ENCODE measurements at regions not wholly inside any gene's neighbourhood (a gene's known extent, or its start where the extent isn't known, plus 50 kb on each side); places are given as distances from the start of the nearest gene placed in this dataset.
"Not testable (repeated sequence)": the region's sequence is repeated elsewhere in the genome, so short reads cannot be mapped to it uniquely, and the experiment has no call there.

DNA sequence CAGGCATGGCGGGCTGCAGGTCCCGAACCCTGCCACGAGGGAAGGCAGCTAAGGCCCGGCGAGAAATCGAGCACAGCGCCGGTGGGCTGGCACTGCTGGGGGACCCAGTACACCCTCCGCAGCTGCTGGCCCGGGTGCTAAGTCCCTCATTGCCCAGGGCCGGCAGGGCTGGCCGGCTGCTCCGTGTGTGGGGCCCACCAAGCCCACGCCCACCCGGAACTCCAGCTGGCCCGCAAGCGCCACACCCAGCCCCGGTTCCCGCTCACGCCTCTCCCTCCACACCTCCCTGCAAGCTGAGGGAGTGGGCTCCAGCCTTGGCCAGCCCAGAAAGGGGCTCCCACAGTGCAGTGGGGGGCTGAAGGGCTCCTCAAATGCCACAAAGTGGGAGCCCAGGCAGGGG, 769.8 kb upstream of the POU3F4 start:
- not testable (repeated sequence) for FAIRE-seq; H3K4me1 ChIP-seq (ENCODE audit: control insufficient read depth in 3 of 3, insufficient read depth in 2 of 3, low read depth in 1 of 3, low read length in 2 of 3)
- WGBS, 3 donors = 90 to 95% (median 93%) methylated on average over 7 to 20 of the region's 20 CpGs

DNA sequence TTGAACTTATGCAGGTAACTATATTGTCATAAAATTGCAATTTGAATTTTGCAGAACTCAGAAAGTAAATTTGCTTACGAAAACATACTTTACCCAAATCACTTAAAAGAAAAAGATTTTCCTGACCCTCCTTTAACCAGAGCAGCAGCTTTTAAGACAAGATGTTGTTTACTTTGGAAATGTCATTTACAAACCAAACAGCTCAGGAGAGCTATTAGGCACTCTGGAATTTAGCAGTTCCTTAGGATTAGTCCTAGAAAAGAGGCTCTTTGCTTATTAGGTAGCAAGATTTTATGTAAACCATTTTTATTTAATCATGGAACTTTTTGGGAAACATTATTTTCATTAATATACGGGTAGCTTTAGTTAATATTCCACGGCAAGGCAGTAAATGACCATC, 765.7 kb upstream of the POU3F4 start:
- H3K36me3 ChIP-seq (ENCODE audit: control insufficient read depth in 3 of 3, insufficient read depth in 2 of 3, low read depth in 1 of 3, low read length in 3 of 3) = no peaks in the 10 kb centered on the region
- 32 to 63% (median 56%) methylated on average over 3 of the region's 3 CpGs for WGBS, 3 donors
- FAIRE-seq = no peak
- no peak overlapping the region for H3K27ac ChIP-seq (ENCODE audit: low read depth in 1 of 3, low read length in 2 of 3)
- no peaks in the 10 kb centered on the region for H3K4me1 ChIP-seq (ENCODE audit: control insufficient read depth in 3 of 3, insufficient read depth in 2 of 3, low read depth in 1 of 3, low read length in 2 of 3)
- H3K27me3 ChIP-seq (ENCODE audit: control insufficient read depth in 3 of 3, insufficient read depth in 3 of 3, low read length in 3 of 3) = no peaks in the 10 kb centered on the region
- DNase-seq = no peak
- H3K4me3 ChIP-seq (ENCODE audit: low read depth in 1 of 3, low read length in 3 of 3) = no peak overlapping the region
- no peaks in the 10 kb centered on the region for H3K9me3 ChIP-seq (ENCODE audit: control insufficient read depth in 2 of 2, insufficient read depth in 1 of 2, low read depth in 1 of 2, low read length in 1 of 2)

More for the DNA sequence above, 769.8 kb upstream of the POU3F4 start:
- H3K9me3 ChIP-seq (ENCODE audit: control insufficient read depth in 2 of 2, insufficient read depth in 1 of 2, low read depth in 1 of 2, low read length in 1 of 2); H3K4me3 ChIP-seq (ENCODE audit: low read depth in 1 of 3, low read length in 3 of 3); DNase-seq; H3K27me3 ChIP-seq (ENCODE audit: control insufficient read depth in 3 of 3, insufficient read depth in 3 of 3, low read length in 3 of 3); H3K36me3 ChIP-seq (ENCODE audit: control insufficient read depth in 3 of 3, insufficient read depth in 2 of 3, low read depth in 1 of 3, low read length in 3 of 3); H3K27ac ChIP-seq (ENCODE audit: low read depth in 1 of 3, low read length in 2 of 3): not testable (repeated sequence)

GRCh38 chrX:82745725-82746124, 762.4 kb upstream of the POU3F4 start:
- not testable (repeated sequence) for H3K4me1 ChIP-seq (ENCODE audit: control insufficient read depth in 3 of 3, insufficient read depth in 2 of 3, low read depth in 1 of 3, low read length in 2 of 3); H3K27me3 ChIP-seq (ENCODE audit: control insufficient read depth in 3 of 3, insufficient read depth in 3 of 3, low read length in 3 of 3); H3K9me3 ChIP-seq (ENCODE audit: control insufficient read depth in 2 of 2, insufficient read depth in 1 of 2, low read depth in 1 of 2, low read length in 1 of 2); H3K27ac ChIP-seq (ENCODE audit: low read depth in 1 of 3, low read length in 2 of 3); FAIRE-seq; H3K36me3 ChIP-seq (ENCODE audit: control insufficient read depth in 3 of 3, insufficient read depth in 2 of 3, low read depth in 1 of 3, low read length in 3 of 3); H3K4me3 ChIP-seq (ENCODE audit: low read depth in 1 of 3, low read length in 3 of 3); DNase-seq
- 75 to 81% (median 76%) methylated on average over 5 of the region's 5 CpGs for WGBS, 3 donors

DNA sequence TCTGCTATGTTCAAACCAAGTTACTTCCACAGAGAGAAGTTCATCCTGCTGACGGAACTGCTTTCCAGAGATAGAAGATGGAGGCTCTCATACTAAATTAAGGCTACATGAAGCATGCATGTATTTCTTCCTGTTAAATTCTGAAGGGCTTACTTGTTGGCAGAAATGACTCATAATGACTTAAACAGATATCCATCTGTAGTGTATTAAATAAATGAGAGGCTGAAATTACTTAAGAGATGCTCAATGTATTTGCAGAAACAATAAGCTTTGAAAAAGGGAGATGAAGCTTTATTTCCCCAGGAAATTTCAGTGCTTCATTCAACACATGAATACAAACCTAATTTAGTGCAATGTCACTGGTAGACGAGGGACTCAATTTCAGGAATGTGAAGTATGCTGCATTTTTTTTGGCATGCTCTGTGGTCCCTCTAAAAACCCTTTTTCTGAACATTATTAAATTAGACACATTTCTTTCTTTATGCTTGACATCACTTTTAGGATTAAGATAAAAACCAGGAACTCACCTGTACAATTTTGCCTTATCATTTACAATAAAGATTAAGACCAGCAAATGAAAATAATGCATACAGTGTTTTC, 759.1 kb upstream of the POU3F4 start:
- DNase-seq (no peak), FAIRE-seq (no peak)
- Histone ChIP-seq H3K27ac (ENCODE audit: low read depth in 1 of 3, low read length in 2 of 3) (no peak overlapping the region), H3K4me3 (ENCODE audit: low read depth in 1 of 3, low read length in 3 of 3) (no peak overlapping the region), H3K36me3 (ENCODE audit: control insufficient read depth in 3 of 3, insufficient read depth in 2 of 3, low read depth in 1 of 3, low read length in 3 of 3) (no peaks in the 10 kb centered on the region), H3K4me1 (ENCODE audit: control insufficient read depth in 3 of 3, insufficient read depth in 2 of 3, low read depth in 1 of 3, low read length in 2 of 3) (no peaks in the 10 kb centered on the region), H3K9me3 (ENCODE audit: control insufficient read depth in 2 of 2, insufficient read depth in 1 of 2, low read depth in 1 of 2, low read length in 1 of 2) (no peaks in the 10 kb centered on the region), H3K27me3 (ENCODE audit: control insufficient read depth in 3 of 3, insufficient read depth in 3 of 3, low read length in 3 of 3) (no peaks in the 10 kb centered on the region)
- 54 to 60% (median 57%) methylated on average over 2 of the region's 2 CpGs for WGBS, 3 donors

DNA sequence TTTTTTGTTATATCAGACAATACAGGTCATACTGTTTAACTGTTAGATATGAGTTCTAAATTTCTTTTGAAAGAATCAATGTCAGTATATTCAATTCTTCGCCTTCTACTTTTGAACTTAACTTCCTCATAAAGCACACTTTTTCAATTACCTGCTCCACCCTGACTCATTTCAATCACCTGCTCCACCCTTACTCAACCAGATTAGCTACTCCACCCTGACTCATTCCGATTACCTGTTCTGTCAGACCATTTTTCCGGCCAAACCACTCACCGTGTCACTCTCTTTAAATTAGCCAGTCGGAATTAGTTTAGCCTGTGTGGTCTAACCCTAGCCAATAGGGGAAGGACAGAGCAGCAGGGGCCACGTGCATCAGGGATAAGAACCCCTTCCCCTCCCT, 751.8 kb upstream of the POU3F4 start:
- no peaks in the 10 kb centered on the region for H3K36me3 ChIP-seq (ENCODE audit: control insufficient read depth in 3 of 3, insufficient read depth in 2 of 3, low read depth in 1 of 3, low read length in 3 of 3)
- no peak for FAIRE-seq
- no peak for DNase-seq
- no peak overlapping the region for H3K4me3 ChIP-seq (ENCODE audit: low read depth in 1 of 3, low read length in 3 of 3)
- H3K4me1 ChIP-seq (ENCODE audit: control insufficient read depth in 3 of 3, insufficient read depth in 2 of 3, low read depth in 1 of 3, low read length in 2 of 3) = no peaks in the 10 kb centered on the region
- no peaks in the 10 kb centered on the region for H3K9me3 ChIP-seq (ENCODE audit: control insufficient read depth in 2 of 2, insufficient read depth in 1 of 2, low read depth in 1 of 2, low read length in 1 of 2)
- no peaks in the 10 kb centered on the region for H3K27me3 ChIP-seq (ENCODE audit: control insufficient read depth in 3 of 3, insufficient read depth in 3 of 3, low read length in 3 of 3)
- 68 to 82% (median 76%) methylated on average over 6 of the region's 6 CpGs for WGBS, 3 donors
- H3K27ac ChIP-seq (ENCODE audit: low read depth in 1 of 3, low read length in 2 of 3) = no peak overlapping the region

DNA sequence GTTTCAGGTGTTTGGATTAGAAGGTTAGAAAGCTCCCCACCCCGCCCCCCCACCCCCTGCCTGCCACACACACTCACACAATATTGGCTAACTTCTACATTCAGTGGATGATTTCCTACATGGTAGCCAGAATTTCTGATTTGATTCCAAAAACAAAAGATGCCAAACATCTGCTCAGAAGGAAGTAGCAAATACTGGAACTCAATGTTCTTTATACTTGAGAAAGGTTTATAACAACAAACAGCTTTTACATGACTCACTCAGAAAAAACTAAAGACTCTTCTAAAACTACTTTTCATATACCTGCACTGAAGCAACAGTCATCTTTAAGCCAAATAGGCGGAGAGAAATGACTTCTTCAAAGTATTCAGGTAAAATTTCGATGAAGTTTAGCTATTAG, 750.5 kb upstream of the POU3F4 start:
- H3K27ac ChIP-seq (ENCODE audit: low read depth in 1 of 3, low read length in 2 of 3) = no peak overlapping the region
- no peaks in the 10 kb centered on the region for H3K27me3 ChIP-seq (ENCODE audit: control insufficient read depth in 3 of 3, insufficient read depth in 3 of 3, low read length in 3 of 3)
- H3K36me3 ChIP-seq (ENCODE audit: control insufficient read depth in 3 of 3, insufficient read depth in 2 of 3, low read depth in 1 of 3, low read length in 3 of 3) = no peaks in the 10 kb centered on the region
- 23 to 56% (median 36%) methylated on average over 3 of the region's 3 CpGs for WGBS, 3 donors
- FAIRE-seq (no peak), DNase-seq (no peak)
- H3K4me3 ChIP-seq (ENCODE audit: low read depth in 1 of 3, low read length in 3 of 3) = no peak overlapping the region
- no peaks in the 10 kb centered on the region for H3K4me1 ChIP-seq (ENCODE audit: control insufficient read depth in 3 of 3, insufficient read depth in 2 of 3, low read depth in 1 of 3, low read length in 2 of 3)
- H3K9me3 ChIP-seq (ENCODE audit: control insufficient read depth in 2 of 2, insufficient read depth in 1 of 2, low read depth in 1 of 2, low read length in 1 of 2) = no peaks in the 10 kb centered on the region

DNA sequence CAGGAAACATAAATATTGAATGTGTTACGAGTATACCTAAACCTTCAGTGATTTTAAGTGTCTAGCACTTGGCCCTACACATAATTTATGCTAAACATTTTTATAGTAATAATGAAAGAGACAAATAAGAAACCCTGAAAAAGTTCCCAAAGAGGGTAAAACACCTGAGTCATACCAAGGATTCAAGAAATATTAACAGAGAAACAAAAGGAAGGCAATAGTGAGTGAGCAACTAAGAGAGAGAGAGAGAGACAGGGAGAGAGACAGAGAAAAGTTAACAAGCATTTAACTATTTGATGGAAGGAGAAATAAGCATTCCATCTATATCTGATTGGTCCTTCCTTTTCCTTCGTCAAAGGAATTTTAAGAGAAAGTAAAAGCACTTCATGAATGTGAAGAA, 743.6 kb upstream of the POU3F4 start:
- no peaks in the 10 kb centered on the region for H3K36me3 ChIP-seq (ENCODE audit: control insufficient read depth in 3 of 3, insufficient read depth in 2 of 3, low read depth in 1 of 3, low read length in 3 of 3)
- H3K4me3 ChIP-seq (ENCODE audit: low read depth in 1 of 3, low read length in 3 of 3) = no peak overlapping the region
- no peak for FAIRE-seq

GRCh38 chrX:82765811-82766210, 742.3 kb upstream of the POU3F4 start:
- no peaks in the 10 kb centered on the region for H3K36me3 ChIP-seq (ENCODE audit: control insufficient read depth in 3 of 3, insufficient read depth in 2 of 3, low read depth in 1 of 3, low read length in 3 of 3)
- H3K4me1 ChIP-seq (ENCODE audit: control insufficient read depth in 3 of 3, insufficient read depth in 2 of 3, low read depth in 1 of 3, low read length in 2 of 3) = no peaks in the 10 kb centered on the region
- H3K4me3 ChIP-seq (ENCODE audit: low read depth in 1 of 3, low read length in 3 of 3) = no peak overlapping the region
- DNase-seq (no peak), FAIRE-seq (no peak)
- 58 to 80% (median 68%) methylated on average over 1 of the region's 1 CpG for whole genome bisulfite sequencing, 3 donors
- H3K27ac ChIP-seq (ENCODE audit: low read depth in 1 of 3, low read length in 2 of 3) = no peak overlapping the region
- H3K9me3 ChIP-seq (ENCODE audit: control insufficient read depth in 2 of 2, insufficient read depth in 1 of 2, low read depth in 1 of 2, low read length in 1 of 2) = peaks cover 0 to 3% of the 10 kb centered on the region in 2 donors
- no peaks in the 10 kb centered on the region for H3K27me3 ChIP-seq (ENCODE audit: control insufficient read depth in 3 of 3, insufficient read depth in 3 of 3, low read length in 3 of 3)

More for the DNA sequence above, 743.6 kb upstream of the POU3F4 start:
- Histone ChIP-seq H3K27me3 (ENCODE audit: control insufficient read depth in 3 of 3, insufficient read depth in 3 of 3, low read length in 3 of 3) (no peaks in the 10 kb centered on the region), H3K27ac (ENCODE audit: low read depth in 1 of 3, low read length in 2 of 3) (no peak overlapping the region), H3K9me3 (ENCODE audit: control insufficient read depth in 2 of 2, insufficient read depth in 1 of 2, low read depth in 1 of 2, low read length in 1 of 2) (peaks cover 0 to 3% of the 10 kb centered on the region in 2 donors), H3K4me1 (ENCODE audit: control insufficient read depth in 3 of 3, insufficient read depth in 2 of 3, low read depth in 1 of 3, low read length in 2 of 3) (no peaks in the 10 kb centered on the region)
- WGBS, 3 donors = 56 to 75% (median 69%) methylated on average over 2 of the region's 2 CpGs
- no peak for DNase-seq

- no peaks in the 10 kb centered on the region for H3K36me3 ChIP-seq (ENCODE audit: control insufficient read depth in 3 of 3, insufficient read depth in 2 of 3, low read depth in 1 of 3, low read length in 3 of 3)
- FAIRE-seq (no peak), DNase-seq (no peak)
- no peak overlapping the region for H3K27ac ChIP-seq (ENCODE audit: low read depth in 1 of 3, low read length in 2 of 3)
- no peak overlapping the region for H3K4me3 ChIP-seq (ENCODE audit: low read depth in 1 of 3, low read length in 3 of 3)
- H3K9me3 ChIP-seq (ENCODE audit: control insufficient read depth in 2 of 2, insufficient read depth in 1 of 2, low read depth in 1 of 2, low read length in 1 of 2) = no peaks in the 10 kb centered on the region
- WGBS, 3 donors = 50 to 65% (median 54%) methylated on average over 3 of the region's 3 CpGs
- H3K27me3 ChIP-seq (ENCODE audit: control insufficient read depth in 3 of 3, insufficient read depth in 3 of 3, low read length in 3 of 3) = no peaks in the 10 kb centered on the region
- H3K4me1 ChIP-seq (ENCODE audit: control insufficient read depth in 3 of 3, insufficient read depth in 2 of 3, low read depth in 1 of 3, low read length in 2 of 3) = no peaks in the 10 kb centered on the region
Observed at GRCh38 chrX:82775426-82775825, 732.7 kb upstream of the POU3F4 start.

All from small intestine (tissue), 7 donors.